ENCODE measurements at regions not wholly inside any gene's neighbourhood (a gene's known extent, or its start where the extent isn't known, plus 50 kb on each side); places are given as distances from the start of the nearest gene placed in this dataset.
"Not testable (repeated sequence)": the region's sequence is repeated elsewhere in the genome, so short reads cannot be mapped to it uniquely, and the experiment has no call there.

DNA sequence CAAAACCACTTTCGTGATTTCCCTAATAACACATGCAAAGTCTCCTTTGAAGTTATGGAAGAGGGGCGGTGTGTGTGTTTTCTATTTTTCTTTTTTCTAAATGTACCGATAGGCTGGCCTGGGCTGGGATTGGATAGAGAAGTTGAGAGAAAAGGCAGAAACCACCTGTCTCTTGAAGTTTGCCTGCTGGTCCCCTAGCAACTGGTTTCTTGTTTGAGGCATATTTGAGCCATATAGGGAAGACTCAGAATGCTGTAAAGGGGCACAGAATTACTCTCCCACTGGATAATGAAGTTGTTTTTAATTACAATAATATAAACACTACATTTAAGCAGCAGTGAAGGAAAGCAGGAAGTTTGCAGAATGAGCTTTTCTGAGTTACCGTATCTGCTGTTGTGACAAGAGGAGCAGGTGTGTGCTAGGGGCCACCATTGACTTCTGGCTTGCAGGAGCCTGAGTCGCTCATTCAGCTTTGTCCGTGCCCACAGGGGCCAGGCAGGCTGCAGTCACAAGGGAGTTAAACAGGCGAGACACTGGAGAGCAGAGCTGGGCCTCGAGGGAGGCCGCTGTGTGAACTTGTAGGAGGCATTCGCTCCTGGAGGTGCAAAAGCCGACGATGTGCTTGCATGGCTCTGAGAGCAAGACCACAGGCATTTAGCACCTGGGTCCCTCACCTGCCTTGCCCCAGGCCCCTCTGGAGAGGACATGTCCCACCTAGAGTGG lies 173.8 kb upstream of the RGS6 start:
- no peak for DNase-seq

DNA sequence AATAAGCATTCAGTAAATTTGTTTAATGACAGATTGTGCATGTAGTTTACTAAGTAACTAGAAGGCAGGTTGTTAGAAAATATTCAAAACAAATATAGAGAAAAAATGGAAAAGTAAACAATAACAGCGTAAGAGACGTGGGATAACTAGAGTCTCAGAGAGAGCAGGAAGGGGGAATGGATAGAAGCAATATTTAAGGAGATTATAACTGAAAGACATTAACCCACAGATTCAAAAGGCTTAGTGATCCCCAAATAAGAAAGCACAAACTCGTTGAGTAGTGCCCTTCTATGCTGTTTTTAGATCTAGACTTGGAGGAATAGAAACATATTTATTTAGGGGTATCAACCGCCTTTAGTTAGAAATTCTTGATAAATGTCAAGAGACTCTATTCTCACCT lies 169.7 kb upstream of the RGS6 start:
- no peak for DNase-seq

DNA sequence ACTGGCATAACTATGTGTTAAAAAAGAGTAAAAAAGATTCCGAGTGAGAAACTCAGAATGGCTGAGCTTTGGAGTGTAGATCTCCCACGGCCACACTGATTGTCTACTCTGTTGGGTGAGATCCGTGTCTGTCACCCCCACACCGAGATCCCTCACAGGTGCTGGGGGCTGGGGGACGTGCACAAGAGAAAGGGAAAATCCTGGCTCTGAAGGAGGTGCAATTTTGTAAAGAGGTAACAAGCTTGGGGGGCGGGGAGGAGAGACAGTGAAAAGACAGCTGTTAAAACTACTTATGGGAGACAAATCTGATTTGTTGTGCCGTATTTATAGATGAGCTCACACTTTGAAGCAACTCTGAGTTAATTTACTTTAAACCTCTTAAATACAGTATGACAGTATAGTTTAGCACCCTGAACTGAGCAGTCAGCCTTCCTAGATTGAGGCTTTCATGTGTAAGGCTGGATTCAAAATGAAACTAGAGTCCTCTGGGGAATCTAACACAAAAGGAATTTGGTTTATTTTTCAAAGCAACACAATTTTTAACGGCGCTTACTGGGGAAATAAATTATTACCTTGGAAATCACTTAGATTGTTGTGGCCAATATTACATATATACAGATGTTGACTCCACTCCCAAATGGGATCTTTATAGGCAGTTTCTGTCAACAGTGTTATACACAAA lies 167.4 kb upstream of the RGS6 start:
- no peak for DNase-seq

DNA sequence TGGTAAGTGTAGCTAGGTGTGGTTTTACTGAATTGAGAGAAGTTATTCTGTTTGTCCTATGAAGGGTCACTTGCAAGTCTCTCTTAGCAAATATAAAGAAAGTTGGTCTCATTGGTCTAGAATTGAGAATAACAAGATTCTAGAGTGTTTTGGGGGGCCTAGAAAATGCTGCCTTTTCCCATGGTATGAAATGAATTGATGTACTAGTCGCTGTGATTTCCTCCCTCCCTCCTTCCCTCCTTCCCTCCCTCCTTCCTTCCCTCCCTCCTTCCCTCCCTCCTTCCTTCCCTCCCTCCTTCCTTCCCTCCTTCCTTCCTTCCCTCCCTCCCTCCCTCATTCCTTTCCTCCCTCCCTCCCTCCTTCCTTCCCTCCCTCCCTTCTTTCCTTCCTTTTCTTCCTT lies 166.7 kb upstream of the RGS6 start:
- no peak for DNase-seq

- DNase-seq: no peak
Observed at GRCh38 chr14:71770431-71770830, 161.8 kb upstream of the RGS6 start.

DNA sequence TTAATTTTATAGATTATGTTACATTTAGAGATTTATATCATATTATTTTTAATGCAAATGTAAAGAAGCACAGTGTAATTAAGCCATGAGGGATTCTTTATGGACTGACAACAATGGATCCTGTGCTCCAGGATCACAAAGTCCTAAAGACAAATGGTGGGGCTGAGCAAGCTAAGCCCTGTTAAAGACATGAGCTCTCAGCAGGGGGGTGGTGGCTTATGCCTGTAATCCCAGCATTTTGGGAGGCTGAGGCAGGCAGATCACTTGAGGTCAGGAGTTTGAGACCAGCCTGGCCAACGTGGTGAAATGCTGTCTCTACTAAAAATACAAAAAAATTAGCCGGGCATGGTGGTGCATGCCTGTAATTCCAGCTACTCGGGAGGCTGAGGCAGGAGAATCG lies 160.8 kb upstream of the RGS6 start:
- not testable (repeated sequence) for DNase-seq

DNA sequence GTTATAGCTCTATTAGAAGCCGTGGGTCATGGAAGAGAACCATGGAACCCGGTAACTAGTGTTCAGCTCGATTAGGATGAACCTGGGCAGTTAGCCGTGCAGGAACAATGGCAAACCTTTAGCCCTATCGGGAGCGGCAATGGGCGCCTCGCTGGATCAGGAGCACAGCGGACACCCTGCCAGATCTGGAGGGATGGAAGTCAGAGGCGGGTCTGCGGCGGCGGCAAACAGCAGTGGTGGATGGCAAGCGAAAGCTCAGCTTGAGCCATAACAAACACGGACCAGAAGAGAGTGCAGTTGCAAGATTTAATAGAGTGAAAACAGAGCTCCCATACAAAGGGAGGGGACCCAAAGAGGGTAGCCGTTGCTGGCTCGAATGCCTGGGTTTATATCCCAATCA lies 160.2 kb upstream of the RGS6 start:
- DNase-seq: not testable (repeated sequence)

DNA sequence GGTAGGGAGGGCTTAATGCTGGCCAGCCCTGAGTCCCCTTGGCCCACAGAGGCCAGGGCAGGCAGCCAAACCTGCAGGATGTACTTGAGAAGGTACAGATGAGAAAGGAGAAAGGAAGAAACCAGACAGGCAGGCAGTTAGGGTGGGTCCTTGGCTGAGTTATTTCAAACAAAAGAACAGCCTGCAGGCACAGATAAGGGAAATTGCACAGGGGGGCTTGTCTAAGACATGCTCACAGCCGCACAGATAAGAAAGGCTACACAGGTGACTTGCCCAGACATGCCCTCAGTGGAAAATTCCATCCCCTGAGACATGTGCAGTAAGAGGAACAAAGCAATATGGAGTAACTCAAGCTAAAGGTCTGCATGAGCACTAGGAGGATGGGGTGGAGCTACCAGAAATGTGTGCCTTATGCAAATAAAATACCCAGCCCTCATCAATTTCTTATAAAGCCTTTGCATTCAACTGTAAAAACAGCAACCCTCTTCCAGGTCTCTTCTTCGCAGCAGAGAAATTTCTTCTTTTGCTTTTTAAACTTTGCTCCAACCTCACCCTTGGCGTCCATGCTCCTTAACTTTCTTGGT lies 158.2 kb upstream of the RGS6 start:
- DNase-seq: no peak

GRCh38 chr14:71776471-71777360 lies 155.5 kb upstream of the RGS6 start:
- DNase-seq: no peak

- no peak for DNase-seq
Observed at GRCh38 chr14:71780075-71780474, 152.2 kb upstream of the RGS6 start.

GRCh38 chr14:71780822-71781221 lies 151.4 kb upstream of the RGS6 start:
- no peak for DNase-seq

- no peak for DNase-seq
Observed at GRCh38 chr14:71783088-71783487, 149.1 kb upstream of the RGS6 start.

DNA sequence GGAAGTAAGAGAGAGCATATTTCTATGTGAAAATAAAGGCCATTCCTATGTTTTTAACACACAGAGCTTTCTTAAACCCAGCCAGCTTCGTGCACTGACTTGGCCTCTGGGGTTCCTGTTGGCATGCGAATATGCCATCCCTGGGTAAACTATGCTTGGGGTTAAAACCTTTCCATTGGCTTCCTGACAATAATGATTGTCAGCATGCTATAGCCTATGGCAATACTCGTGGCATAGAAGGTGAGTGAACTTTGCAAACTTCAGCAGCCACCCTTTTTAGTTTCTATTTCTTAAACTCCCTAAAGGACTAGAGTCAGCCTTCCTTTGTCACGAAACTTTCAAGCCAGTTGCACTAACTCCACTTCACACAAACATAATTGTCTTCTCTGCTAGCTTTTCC lies 148.4 kb upstream of the RGS6 start:
- DNase-seq: no peak

DNA sequence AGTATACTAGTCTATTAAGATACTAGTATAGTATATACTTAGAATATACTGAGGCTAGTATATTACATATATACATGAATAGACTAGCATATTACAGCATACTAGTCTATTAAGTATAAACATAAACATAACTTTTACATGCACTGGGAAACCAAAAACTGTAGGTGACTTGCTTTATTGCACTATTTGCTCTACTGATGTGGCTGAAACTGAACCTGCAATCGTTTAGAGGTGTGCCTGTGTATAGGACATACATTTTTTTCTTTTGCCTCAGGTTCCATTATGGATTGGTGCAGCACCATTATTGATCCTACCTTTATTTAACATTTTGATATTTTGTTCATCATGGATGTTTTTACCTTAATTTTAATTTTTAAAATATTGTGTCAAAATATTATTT lies 143.2 kb upstream of the RGS6 start:
- no peak for DNase-seq

DNA sequence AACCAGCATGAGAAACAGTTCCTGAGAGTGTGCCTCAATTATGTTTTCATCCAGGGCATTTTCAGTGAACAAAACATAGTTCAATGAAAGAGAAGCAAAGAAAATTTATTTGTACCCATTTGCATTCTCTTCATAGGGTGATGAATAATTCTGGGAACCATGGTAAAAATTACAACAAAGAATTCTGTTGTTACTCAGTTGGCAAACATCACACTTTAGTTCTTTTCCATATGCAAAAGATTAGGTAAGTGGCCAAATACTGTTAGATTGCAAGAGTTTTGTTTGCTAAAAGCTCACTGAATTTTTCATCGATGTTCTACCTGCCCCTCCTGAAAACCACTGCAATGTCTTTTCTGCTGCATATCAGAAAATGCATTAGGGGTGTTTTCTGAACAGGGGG lies 132.4 kb upstream of the RGS6 start:
- no peak for DNase-seq

- DNase-seq: no peak
Observed at GRCh38 chr14:71800878-71801277, 131.4 kb upstream of the RGS6 start.

DNA sequence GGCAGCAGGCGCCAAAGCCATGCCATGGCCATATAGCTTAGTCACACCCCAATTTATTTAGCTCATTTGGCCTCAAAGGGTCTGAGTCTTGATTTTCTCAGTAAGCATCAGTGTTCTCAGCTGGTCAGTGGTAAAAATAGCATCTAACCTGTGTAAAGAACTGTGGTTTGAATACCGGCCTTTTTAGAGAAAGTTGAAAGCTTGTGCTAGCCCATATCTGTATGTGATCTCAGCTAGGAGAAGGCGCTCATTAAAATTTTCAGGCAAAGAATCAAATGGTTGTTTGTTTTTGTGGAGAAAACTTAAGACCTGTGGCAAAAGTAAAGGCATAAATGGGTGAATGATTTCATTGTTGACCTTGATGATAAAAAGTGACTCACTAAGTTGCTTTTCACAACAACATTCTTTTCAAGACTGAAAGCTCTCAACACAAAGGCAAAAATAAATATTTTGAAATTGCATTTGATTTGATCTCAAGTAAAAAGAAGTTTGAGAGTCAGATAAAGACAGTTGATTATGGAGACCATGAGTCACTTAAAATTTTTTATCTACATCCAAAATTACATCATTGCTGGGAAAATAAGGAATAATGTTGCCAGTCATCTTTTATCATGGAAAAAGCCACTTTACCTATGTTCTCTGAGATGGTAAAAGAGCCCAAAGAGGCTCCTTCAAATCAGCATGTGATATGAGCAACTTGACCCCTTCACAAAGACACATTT lies 128.5 kb upstream of the RGS6 start:
- no peak for DNase-seq

DNA sequence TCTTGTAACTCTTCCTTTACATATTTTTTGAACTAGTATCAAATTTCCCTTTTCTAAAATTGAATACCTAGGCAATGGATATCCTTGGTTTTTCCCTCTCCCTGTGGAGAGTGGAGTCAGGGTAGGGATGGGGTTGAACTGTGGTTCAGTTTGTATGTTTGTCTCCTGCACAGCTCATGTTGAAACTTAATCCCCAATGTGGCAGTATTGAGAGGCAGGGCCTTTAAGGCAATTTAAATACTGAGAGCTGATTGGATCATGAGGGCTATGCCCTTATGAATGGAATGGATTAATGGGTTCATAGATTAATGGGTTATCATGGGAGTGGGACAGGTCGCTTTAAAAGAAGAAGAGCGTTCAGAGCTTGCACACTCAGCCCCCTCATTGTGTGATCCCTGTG lies 127.2 kb upstream of the RGS6 start:
- DNase-seq: no peak

- not testable (repeated sequence) for DNase-seq
Observed at GRCh38 chr14:71807049-71807448, 125.2 kb upstream of the RGS6 start.

DNA sequence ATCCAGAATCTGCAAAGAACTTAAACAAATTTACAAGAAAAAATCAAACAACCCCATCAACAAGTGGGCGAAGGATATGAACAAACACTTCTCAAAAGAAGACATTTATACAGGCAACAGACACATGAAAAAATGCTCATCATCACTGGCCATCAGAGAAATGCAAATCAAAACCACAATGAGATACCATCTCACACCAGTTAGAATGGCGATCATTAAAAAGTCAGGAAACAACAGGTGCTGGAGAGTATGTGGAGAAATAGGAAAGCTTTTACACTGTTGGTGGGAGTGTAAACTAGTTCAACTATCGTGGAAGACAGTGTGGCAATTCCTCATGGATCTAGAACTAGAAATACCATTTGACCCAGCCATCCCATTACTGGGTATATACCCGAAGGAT lies 121.4 kb upstream of the RGS6 start:
- not testable (repeated sequence) for DNase-seq

- no peak for DNase-seq
Observed at GRCh38 chr14:71812693-71813092, 119.5 kb upstream of the RGS6 start.

DNA sequence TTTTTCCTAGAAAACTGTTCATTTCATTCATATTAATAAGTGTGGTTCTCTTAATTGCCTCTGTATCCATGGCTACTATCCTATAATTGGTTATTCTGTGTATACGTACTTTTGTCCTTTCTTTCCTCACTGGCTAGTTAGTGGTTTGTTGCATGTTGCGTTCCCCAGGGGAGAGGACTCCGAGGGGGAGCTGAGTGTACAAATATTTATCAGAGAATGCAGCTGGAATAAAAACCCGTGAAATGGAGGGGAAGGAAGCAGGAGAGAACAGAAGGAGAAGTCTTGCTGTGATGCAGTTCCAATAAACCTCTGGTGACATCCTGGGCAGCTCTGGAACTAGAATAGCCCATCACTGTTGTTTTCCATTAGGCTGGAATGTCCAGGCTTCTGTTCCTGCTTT lies 117.1 kb upstream of the RGS6 start:
- DNase-seq: no peak

GRCh38 chr14:71824816-71825215 lies 107.4 kb upstream of the RGS6 start:
- DNase-seq: no peak

Measured in NCI-H1417 treated with DMSO at 0.1 percent for 48 hours (cell line).